HepG2 (cell line): ENCODE measurements at regions not wholly inside any gene's neighbourhood (a gene's known extent, or its start where the extent isn't known, plus 50 kb on each side); places are given as distances from the start of the nearest gene placed in this dataset.

Source experiments
- BHLHE40 ChIP-seq: IDR thresholded peaks from 2 replicates; pipeline ENCODE4 v1.6.1; 2011; ENCODE audit warnings: low read length, improper control_type of control experiment
- FLYWCH1 ChIP-seq: sonication (generic); formaldehyde crosslinking; IDR thresholded peaks from 2 replicates; pipeline ENCODE4 v1.8.1; 2023; ENCODE audit warnings: mild to moderate bottlenecking, missing genetic modification reagents
- KLF11 ChIP-seq: IDR thresholded peaks from 2 replicates; pipeline ENCODE4 v1.6.1; 2016; ENCODE audit warnings: missing compliant biosample characterization
- NONO ChIP-seq, 2 experiments: fragments of 450-650 bp in 1 of 2; sonication (generic) in 1 of 2; formaldehyde crosslinking in 1 of 2; IDR thresholded peaks in 1 of 2; conservative IDR thresholded peaks in 1 of 2; 2 replicates each; pipeline versions ENCODE4 v1.6.1 to v1.8.0; 2017 to 2022; ENCODE audit warnings: mild to moderate bottlenecking in 1 of 2, missing genetic modification reagents in 1 of 2, moderate library complexity in 1 of 2
- NR2F6 ChIP-seq, 2 experiments: IDR thresholded peaks; 2 replicates each; pipeline ENCODE4 v1.6.1; 2016; ENCODE audit warnings: antibody characterized with exemption in 1 of 2, mild to moderate bottlenecking in 1 of 2
- PCBP2 ChIP-seq: fragments of 200-400 bp; formaldehyde crosslinking; optimal IDR thresholded peaks from 2 replicates; pipeline ENCODE3; 2018; ENCODE audit warnings: low read length, low read depth; ENCODE audit not compliant: poor library complexity, severe bottlenecking
- ZNF10 ChIP-seq: sonication (generic); formaldehyde crosslinking; IDR thresholded peaks from 2 replicates; pipeline ENCODE4 v1.4.0; 2020; ENCODE audit warnings: mild to moderate bottlenecking, low read depth, missing genetic modification reagents, borderline replicate concordance
- ZNF225 ChIP-seq: sonication (generic); formaldehyde crosslinking; IDR thresholded peaks from 2 replicates; pipeline ENCODE4 v1.4.0; 2020; ENCODE audit warnings: mild to moderate bottlenecking, missing genetic modification reagents
- TF ChIP-seq, protein P1 (sequence below): sonication (generic); formaldehyde crosslinking; IDR thresholded peaks from 2 replicates; pipeline ENCODE4 v1.5.0; 2020; ENCODE audit warnings: mild to moderate bottlenecking, missing genetic modification reagents, borderline replicate concordance
- TF ChIP-seq, protein P2 (sequence below): sonication (generic); formaldehyde crosslinking; IDR thresholded peaks from 2 replicates; pipeline ENCODE4 v1.4.0; 2020; ENCODE audit warnings: missing genetic modification reagents, borderline replicate concordance
- TF ChIP-seq, protein P3 (sequence below): sonication (generic); formaldehyde crosslinking; IDR thresholded peaks from 2 replicates; pipeline ENCODE4 v1.4.0; 2020; ENCODE audit warnings: low read depth, mild to moderate bottlenecking, missing genetic modification reagents
- TF ChIP-seq, protein P4 (sequence below): IDR thresholded peaks from 2 replicates; pipeline ENCODE4 v1.4.0; 2020; ENCODE audit warnings: mild to moderate bottlenecking, missing genetic modification reagents
- TF ChIP-seq, protein P5 (sequence below): sonication (generic); formaldehyde crosslinking; IDR thresholded peaks from 2 replicates; pipeline ENCODE4 v1.5.0; 2020; ENCODE audit warnings: mild to moderate bottlenecking, missing genetic modification reagents, moderate library complexity

DNA sequence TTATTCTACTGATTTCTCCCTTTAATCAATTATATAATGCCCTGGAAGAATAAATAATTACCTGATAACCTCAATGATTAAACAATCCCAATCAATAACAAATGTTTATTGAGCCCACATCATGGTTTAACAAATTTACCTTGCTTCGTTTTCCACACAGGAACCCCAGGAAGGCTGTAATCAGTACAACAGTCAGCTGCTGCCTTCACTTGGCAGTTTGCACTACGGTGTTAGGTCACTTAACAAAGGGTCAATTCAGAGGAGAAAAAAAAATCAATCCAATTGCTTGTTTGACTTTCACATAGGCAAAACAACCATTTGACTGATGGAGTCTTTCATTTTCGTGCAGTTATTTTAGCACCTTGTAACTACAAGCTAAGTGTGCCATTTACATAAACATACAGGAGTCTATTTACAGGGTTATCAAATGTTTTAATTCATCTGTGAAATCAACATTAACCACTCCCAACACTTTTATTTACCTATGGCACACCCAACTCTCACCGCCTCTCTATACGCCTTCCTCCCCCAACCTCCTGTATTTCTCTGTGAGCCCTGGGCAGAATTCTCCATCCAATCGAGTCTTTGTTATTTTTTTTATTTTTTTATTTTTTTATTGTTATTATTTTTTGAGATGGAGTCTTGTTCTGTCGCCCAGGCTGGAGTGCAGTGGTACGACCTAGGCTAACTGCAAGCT is 140.4 kb upstream of the TAB2 start (continued):
- TF ChIP-seq, protein P1, sequence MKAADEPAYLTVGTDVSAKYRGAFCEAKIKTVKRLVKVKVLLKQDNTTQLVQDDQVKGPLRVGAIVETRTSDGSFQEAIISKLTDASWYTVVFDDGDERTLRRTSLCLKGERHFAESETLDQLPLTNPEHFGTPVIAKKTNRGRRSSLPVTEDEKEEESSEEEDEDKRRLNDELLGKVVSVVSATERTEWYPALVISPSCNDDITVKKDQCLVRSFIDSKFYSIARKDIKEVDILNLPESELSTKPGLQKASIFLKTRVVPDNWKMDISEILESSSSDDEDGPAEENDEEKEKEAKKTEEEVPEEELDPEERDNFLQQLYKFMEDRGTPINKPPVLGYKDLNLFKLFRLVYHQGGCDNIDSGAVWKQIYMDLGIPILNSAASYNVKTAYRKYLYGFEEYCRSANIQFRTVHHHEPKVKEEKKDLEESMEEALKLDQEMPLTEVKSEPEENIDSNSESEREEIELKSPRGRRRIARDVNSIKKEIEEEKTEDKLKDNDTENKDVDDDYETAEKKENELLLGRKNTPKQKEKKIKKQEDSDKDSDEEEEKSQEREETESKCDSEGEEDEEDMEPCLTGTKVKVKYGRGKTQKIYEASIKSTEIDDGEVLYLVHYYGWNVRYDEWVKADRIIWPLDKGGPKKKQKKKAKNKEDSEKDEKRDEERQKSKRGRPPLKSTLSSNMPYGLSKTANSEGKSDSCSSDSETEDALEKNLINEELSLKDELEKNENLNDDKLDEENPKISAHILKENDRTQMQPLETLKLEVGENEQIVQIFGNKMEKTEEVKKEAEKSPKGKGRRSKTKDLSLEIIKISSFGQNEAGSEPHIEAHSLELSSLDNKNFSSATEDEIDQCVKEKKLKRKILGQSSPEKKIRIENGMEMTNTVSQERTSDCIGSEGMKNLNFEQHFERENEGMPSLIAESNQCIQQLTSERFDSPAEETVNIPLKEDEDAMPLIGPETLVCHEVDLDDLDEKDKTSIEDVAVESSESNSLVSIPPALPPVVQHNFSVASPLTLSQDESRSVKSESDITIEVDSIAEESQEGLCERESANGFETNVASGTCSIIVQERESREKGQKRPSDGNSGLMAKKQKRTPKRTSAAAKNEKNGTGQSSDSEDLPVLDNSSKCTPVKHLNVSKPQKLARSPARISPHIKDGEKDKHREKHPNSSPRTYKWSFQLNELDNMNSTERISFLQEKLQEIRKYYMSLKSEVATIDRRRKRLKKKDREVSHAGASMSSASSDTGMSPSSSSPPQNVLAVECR (CRISPR knock-in tag), result no peak
- TF ChIP-seq, protein P2, sequence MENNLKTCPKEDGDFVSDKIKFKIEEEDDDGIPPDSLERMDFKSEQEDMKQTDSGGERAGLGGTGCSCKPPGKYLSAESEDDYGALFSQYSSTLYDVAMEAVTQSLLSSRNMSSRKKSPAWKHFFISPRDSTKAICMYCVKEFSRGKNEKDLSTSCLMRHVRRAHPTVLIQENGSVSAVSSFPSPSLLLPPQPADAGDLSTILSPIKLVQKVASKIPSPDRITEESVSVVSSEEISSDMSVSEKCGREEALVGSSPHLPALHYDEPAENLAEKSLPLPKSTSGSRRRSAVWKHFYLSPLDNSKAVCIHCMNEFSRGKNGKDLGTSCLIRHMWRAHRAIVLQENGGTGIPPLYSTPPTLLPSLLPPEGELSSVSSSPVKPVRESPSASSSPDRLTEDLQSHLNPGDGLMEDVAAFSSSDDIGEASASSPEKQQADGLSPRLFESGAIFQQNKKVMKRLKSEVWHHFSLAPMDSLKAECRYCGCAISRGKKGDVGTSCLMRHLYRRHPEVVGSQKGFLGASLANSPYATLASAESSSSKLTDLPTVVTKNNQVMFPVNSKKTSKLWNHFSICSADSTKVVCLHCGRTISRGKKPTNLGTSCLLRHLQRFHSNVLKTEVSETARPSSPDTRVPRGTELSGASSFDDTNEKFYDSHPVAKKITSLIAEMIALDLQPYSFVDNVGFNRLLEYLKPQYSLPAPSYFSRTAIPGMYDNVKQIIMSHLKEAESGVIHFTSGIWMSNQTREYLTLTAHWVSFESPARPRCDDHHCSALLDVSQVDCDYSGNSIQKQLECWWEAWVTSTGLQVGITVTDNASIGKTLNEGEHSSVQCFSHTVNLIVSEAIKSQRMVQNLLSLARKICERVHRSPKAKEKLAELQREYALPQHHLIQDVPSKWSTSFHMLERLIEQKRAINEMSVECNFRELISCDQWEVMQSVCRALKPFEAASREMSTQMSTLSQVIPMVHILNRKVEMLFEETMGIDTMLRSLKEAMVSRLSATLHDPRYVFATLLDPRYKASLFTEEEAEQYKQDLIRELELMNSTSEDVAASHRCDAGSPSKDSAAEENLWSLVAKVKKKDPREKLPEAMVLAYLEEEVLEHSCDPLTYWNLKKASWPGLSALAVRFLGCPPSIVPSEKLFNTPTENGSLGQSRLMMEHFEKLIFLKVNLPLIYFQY (CRISPR knock-in tag), result no peak
- TF ChIP-seq ZNF225, result no peak
- no peak for TF ChIP-seq BHLHE40
- no peak for TF ChIP-seq NONO (IDR thresholded peaks at IDR 0.05)
- TF ChIP-seq NONO (CRISPR knock-in tag; conservative IDR thresholded peaks at IDR 0.05), result peak; percentile 75
- no peak for TF ChIP-seq PCBP2
- TF ChIP-seq, protein P3, sequence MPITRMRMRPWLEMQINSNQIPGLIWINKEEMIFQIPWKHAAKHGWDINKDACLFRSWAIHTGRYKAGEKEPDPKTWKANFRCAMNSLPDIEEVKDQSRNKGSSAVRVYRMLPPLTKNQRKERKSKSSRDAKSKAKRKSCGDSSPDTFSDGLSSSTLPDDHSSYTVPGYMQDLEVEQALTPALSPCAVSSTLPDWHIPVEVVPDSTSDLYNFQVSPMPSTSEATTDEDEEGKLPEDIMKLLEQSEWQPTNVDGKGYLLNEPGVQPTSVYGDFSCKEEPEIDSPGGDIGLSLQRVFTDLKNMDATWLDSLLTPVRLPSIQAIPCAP, result no peak
- no peak for TF ChIP-seq FLYWCH1 (CRISPR knock-in tag)
- TF ChIP-seq KLF11 (CRISPR knock-in tag), result no peak
- TF ChIP-seq, protein P4, sequence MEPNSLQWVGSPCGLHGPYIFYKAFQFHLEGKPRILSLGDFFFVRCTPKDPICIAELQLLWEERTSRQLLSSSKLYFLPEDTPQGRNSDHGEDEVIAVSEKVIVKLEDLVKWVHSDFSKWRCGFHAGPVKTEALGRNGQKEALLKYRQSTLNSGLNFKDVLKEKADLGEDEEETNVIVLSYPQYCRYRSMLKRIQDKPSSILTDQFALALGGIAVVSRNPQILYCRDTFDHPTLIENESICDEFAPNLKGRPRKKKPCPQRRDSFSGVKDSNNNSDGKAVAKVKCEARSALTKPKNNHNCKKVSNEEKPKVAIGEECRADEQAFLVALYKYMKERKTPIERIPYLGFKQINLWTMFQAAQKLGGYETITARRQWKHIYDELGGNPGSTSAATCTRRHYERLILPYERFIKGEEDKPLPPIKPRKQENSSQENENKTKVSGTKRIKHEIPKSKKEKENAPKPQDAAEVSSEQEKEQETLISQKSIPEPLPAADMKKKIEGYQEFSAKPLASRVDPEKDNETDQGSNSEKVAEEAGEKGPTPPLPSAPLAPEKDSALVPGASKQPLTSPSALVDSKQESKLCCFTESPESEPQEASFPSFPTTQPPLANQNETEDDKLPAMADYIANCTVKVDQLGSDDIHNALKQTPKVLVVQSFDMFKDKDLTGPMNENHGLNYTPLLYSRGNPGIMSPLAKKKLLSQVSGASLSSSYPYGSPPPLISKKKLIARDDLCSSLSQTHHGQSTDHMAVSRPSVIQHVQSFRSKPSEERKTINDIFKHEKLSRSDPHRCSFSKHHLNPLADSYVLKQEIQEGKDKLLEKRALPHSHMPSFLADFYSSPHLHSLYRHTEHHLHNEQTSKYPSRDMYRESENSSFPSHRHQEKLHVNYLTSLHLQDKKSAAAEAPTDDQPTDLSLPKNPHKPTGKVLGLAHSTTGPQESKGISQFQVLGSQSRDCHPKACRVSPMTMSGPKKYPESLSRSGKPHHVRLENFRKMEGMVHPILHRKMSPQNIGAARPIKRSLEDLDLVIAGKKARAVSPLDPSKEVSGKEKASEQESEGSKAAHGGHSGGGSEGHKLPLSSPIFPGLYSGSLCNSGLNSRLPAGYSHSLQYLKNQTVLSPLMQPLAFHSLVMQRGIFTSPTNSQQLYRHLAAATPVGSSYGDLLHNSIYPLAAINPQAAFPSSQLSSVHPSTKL, result peak; percentile 93
- TF ChIP-seq ZNF10, result no peak
- TF ChIP-seq, protein P5, sequence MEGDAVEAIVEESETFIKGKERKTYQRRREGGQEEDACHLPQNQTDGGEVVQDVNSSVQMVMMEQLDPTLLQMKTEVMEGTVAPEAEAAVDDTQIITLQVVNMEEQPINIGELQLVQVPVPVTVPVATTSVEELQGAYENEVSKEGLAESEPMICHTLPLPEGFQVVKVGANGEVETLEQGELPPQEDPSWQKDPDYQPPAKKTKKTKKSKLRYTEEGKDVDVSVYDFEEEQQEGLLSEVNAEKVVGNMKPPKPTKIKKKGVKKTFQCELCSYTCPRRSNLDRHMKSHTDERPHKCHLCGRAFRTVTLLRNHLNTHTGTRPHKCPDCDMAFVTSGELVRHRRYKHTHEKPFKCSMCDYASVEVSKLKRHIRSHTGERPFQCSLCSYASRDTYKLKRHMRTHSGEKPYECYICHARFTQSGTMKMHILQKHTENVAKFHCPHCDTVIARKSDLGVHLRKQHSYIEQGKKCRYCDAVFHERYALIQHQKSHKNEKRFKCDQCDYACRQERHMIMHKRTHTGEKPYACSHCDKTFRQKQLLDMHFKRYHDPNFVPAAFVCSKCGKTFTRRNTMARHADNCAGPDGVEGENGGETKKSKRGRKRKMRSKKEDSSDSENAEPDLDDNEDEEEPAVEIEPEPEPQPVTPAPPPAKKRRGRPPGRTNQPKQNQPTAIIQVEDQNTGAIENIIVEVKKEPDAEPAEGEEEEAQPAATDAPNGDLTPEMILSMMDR (CRISPR knock-in tag), result no peak
- TF ChIP-seq NR2F6 (IDR thresholded peaks at IDR 0.05), result peak; percentile 90
- TF ChIP-seq NR2F6 (CRISPR knock-in tag; IDR thresholded peaks at IDR 0.05), result peak; percentile 79; the same call in 1 of the 2 replicates
